GM12878 (cell line): ENCODE measurements at regions not wholly inside any gene's neighbourhood (a gene's known extent, or its start where the extent isn't known, plus 50 kb on each side); places are given as distances from the start of the nearest gene placed in this dataset.

ENCODE experiments used
- ATAC-seq: fragments of 200-7000 bp; cut with Tn5 transposase; 3 replicates; pipeline ENCODE4 v1.9.1; 2020; ENCODE audit warnings: mild to moderate bottlenecking, moderate library complexity
- BruUV-seq: library from RNA; stranded (reverse); fragments of 400-500 nt; replicated peaks from 2 replicates; lab custom pipeline; 2021; lab: Mats Ljungman, UMichigan
- CTCF ChIA-PET: fragments of 300-600 bp; sonication (Branson Sonifier 250); formaldehyde crosslinking; extraction: SDS; loops from one replicate; lab custom pipeline; 2021; ENCODE audit warnings: inconsistent platforms; lab: Yijun Ruan, JAX
- POLR2A ChIA-PET: fragments of 350-600 bp; formaldehyde crosslinking; extraction: SDS; loops from one replicate; lab custom pipeline; 2021; ENCODE audit warnings: inconsistent platforms; lab: Charles Lee
- RAD21 ChIA-PET: fragments of 300-600 bp; sonication (Branson Sonifier 250); formaldehyde crosslinking; loops from one replicate; lab custom pipeline; 2023; ENCODE audit warnings: antibody characterized with exemption; ENCODE audit not compliant: unreplicated experiment; lab: Charles Lee
- SMC1A ChIA-PET: fragments of 300-600 bp; sonication (Branson Sonifier 250); formaldehyde crosslinking; loops from one replicate; lab custom pipeline; 2023; ENCODE audit not compliant: unreplicated experiment, uncharacterized antibody; lab: Charles Lee
- DNase-seq: peaks from one replicate; pipeline ENCODE4 v3.0.0-alpha.2; 2011; ENCODE audit warnings: low read depth, low spot score
- FAIRE-seq: peaks from 3 replicates; lab custom pipeline; 2011; peaks lifted over from hg19 to GRCh38; lab: Jason Lieb, UNC
- H2AFZ ChIP-seq: 2 replicates; pipeline ENCODE4 v1.6.0; 2011; ENCODE audit warnings: low read depth, low read length, control low read depth; ENCODE audit not compliant: control insufficient read depth
- H3K27ac ChIP-seq: 2 replicates; pipeline ENCODE4 v1.5.1; 2011; ENCODE audit warnings: control low read depth; ENCODE audit not compliant: control insufficient read depth, insufficient read depth
- H3K27me3 ChIP-seq, 2 experiments: replicated peaks in 1 of 2; 2 replicates each; pipeline versions ENCODE4 v1.6.0 to v1.6.1; 2011; ENCODE audit warnings: low read length in 1 of 2; ENCODE audit not compliant: control insufficient read depth in 2 of 2, insufficient read depth in 2 of 2
- H3K36me3 ChIP-seq, 2 experiments: 2 replicates each; pipeline ENCODE4 v1.5.1; 2011; ENCODE audit warnings: low read length in 1 of 2; ENCODE audit not compliant: control insufficient read depth in 2 of 2, insufficient read depth in 2 of 2
- H3K4me1 ChIP-seq: 2 replicates; pipeline ENCODE4 v1.6.1; 2011; ENCODE audit warnings: mild to moderate bottlenecking, low read length, moderate library complexity, mixed read lengths; ENCODE audit not compliant: control insufficient read depth, insufficient read depth
- H3K4me2 ChIP-seq: 2 replicates; pipeline ENCODE4 v1.6.0; 2011; ENCODE audit warnings: control low read depth; ENCODE audit not compliant: control insufficient read depth, insufficient read depth
- H3K4me3 ChIP-seq: fragments of 200-600 bp; sonication (generic); 2 replicates; pipeline ENCODE4 v1.5.1; 2016
- H3K79me2 ChIP-seq: 2 replicates; pipeline ENCODE4 v1.6.0; 2011; ENCODE audit warnings: low read length; ENCODE audit not compliant: control insufficient read depth, insufficient read depth
- H3K9ac ChIP-seq: 2 replicates; pipeline ENCODE4 v1.8.0; 2011; ENCODE audit warnings: low read length, control low read depth, mixed read lengths; ENCODE audit not compliant: control insufficient read depth, insufficient read depth
- H3K9me3 ChIP-seq: replicated peaks from 3 replicates; pipeline ENCODE4 v1.5.1; 2011; ENCODE audit warnings: mild to moderate bottlenecking, low read length; ENCODE audit not compliant: control insufficient read depth, insufficient read depth
- H4K20me1 ChIP-seq: 2 replicates; pipeline ENCODE4 v1.6.0; 2011; ENCODE audit not compliant: control insufficient read depth, insufficient read depth
- CHD2 ChIP-seq: IDR thresholded peaks from 2 replicates; pipeline ENCODE4 v1.6.1; 2011; ENCODE audit warnings: low read depth, low read length, improper control_type of control experiment, borderline replicate concordance
- EGR1 ChIP-seq, 2 experiments: IDR thresholded peaks; 1 replicate in 1 of 2; 2 replicates in 1 of 2; pipeline ENCODE4 v1.6.1; 2011 to 2012; ENCODE audit warnings: low read depth in 2 of 2, low read length in 2 of 2, borderline replicate concordance in 1 of 2, mild to moderate bottlenecking in 1 of 2, moderate library complexity in 1 of 2
- ELK1 ChIP-seq: IDR thresholded peaks from 2 replicates; pipeline ENCODE4 v1.6.1; 2012; ENCODE audit warnings: low read depth, low read length, improper control_type of control experiment
- ETV6 ChIP-seq, 2 experiments: fragments of 450-650 bp in 1 of 2; IDR thresholded peaks in 1 of 2; conservative IDR thresholded peaks in 1 of 2; 2 replicates each; pipeline ENCODE4 v1.6.1; 2014; ENCODE audit warnings: antibody characterized with exemption in 1 of 2, borderline replicate concordance in 1 of 2, low read depth in 1 of 2, mild to moderate bottlenecking in 1 of 2, moderate library complexity in 1 of 2
- FOXK2 ChIP-seq: fragments of 450-650 bp; IDR thresholded peaks from 2 replicates; pipeline ENCODE4 v1.6.1; 2017; ENCODE audit warnings: mild to moderate bottlenecking, moderate library complexity
- KAT2A ChIP-seq: conservative IDR thresholded peaks from 2 replicates; pipeline ENCODE4 v1.6.1; 2011; ENCODE audit warnings: low read depth, low read length; ENCODE audit not compliant: control insufficient read depth
- LARP7 ChIP-seq: fragments of 450-650 bp; IDR thresholded peaks from 2 replicates; pipeline ENCODE4 v1.6.1; 2017; ENCODE audit warnings: mild to moderate bottlenecking
- NFIC ChIP-seq: IDR thresholded peaks from 2 replicates; pipeline ENCODE4 v1.6.1; 2012; ENCODE audit warnings: low read depth, mild to moderate bottlenecking, inconsistent platforms, low read length, moderate library complexity
- NFXL1 ChIP-seq: fragments of 450-650 bp; IDR thresholded peaks from 2 replicates; pipeline ENCODE4 v1.6.1; 2017; ENCODE audit warnings: antibody characterized with exemption, mild to moderate bottlenecking, borderline replicate concordance
- POLR2AphosphoS2 ChIP-seq: IDR thresholded peaks from 2 replicates; pipeline ENCODE4 v1.6.1; 2011; ENCODE audit warnings: low read depth, mild to moderate bottlenecking, low read length, improper control_type of control experiment, moderate library complexity
- RCOR1 ChIP-seq: conservative IDR thresholded peaks from 2 replicates; pipeline ENCODE4 v1.6.1; 2012; ENCODE audit warnings: low read depth, low read length, improper control_type of control experiment
- SRF ChIP-seq, 2 experiments: IDR thresholded peaks; 2 replicates each; pipeline ENCODE4 v1.6.1; 2011; ENCODE audit warnings: low read depth in 2 of 2, low read length in 2 of 2, mild to moderate bottlenecking in 1 of 2, moderate library complexity in 1 of 2
- ZBTB33 ChIP-seq: fragments of 450-650 bp; IDR thresholded peaks from 2 replicates; pipeline ENCODE4 v1.6.1; 2017; ENCODE audit warnings: mild to moderate bottlenecking
- ZNF207 ChIP-seq: fragments of 450-650 bp; IDR thresholded peaks from 2 replicates; pipeline ENCODE4 v1.6.1; 2014; ENCODE audit warnings: antibody characterized with exemption, mild to moderate bottlenecking, borderline replicate concordance
- ZNF217 ChIP-seq: fragments of 450-650 bp; IDR thresholded peaks from 2 replicates; pipeline ENCODE4 v1.6.1; 2017; ENCODE audit warnings: antibody characterized with exemption, mild to moderate bottlenecking
- WGBS: methylation state at CpG from one replicate; pipeline ENCODE4 v1.1.6; 2016; ENCODE audit warnings: low lambda C conversion rate; ENCODE audit not compliant: insufficient replicate concordance, insufficient coverage; ENCODE audit errors: missing lambda C conversion rate; 5-methylcytosine and 5-hydroxymethylcytosine counted together
- in situ Hi-C: fragments of 300-500 bp; cut with MboI; formaldehyde crosslinking; loops from 9 replicates; pipeline ENCODE4 v1.14.3; 2018; ENCODE audit warnings: mixed read lengths
- intact Hi-C: fragments of 100-400 bp; cut with micrococcal nuclease; formaldehyde crosslinking; loops from one replicate; pipeline ENCODE4 v1.14.2; 2022; ENCODE audit not compliant: unreplicated experiment
- TF ChIP-seq, protein P1 (sequence below): fragments of 450-650 bp; IDR thresholded peaks from 2 replicates; pipeline ENCODE4 v1.6.1; 2017; ENCODE audit warnings: mild to moderate bottlenecking, moderate library complexity

DNA sequence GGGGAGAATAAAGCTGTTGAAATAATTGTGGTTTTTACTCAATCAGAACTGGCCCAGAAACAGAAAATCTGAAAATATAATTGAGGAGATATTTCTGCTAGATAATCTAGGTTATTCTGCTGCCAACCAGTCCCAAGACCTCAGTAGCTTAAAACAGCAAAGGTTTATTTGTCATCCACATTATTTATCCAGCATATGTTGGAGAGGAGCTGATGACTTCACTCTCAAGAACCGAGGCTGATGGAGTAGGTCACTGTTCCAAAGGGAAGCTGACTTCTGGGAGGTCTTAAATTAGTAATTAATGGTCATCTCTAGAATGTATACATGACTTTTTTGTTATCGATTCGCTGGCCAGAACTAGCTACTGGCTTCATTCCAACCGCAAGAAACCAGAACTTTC is 124.8 kb upstream of the CTNNA2 start:
- CTCF ChIA-PET = no interaction called here
- Histone ChIP-seq H3K27ac (no peak overlapping the region), H2AFZ (no peak overlapping the region), H3K36me3 (no peaks in the 10 kb centered on the region), H3K4me1 (no peaks in the 10 kb centered on the region), H3K4me2 (no peak overlapping the region), H3K9me3 (no peaks in the 10 kb centered on the region), H4K20me1 (no peaks in the 10 kb centered on the region), H3K27me3 (no peaks in the 10 kb centered on the region), H3K9ac (no peak overlapping the region), H3K4me3 (no peak overlapping the region), H3K79me2 (no peaks in the 10 kb centered on the region)
- FAIRE-seq (no peak), ATAC-seq (no peak), DNase-seq (no peak)
- no TSS peak for BruUV-seq
- WGBS = 24% methylated on average over 4 of the region's 4 CpGs
- RAD21 ChIA-PET = no interaction called here
- SMC1A ChIA-PET = no interaction called here
- intact Hi-C loops (no loop called here), in situ Hi-C loops (no loop called here)
- POLR2A ChIA-PET = no interaction called here
- TF ChIP-seq NFIC = no peak
- no peak for TF ChIP-seq FOXK2
- TF ChIP-seq LARP7 = no peak
- no peak for TF ChIP-seq NFXL1
- no peak for TF ChIP-seq KAT2A
- TF ChIP-seq ZNF217 = no peak
- no peak for TF ChIP-seq SRF (IDR thresholded peaks at IDR 0.05; ENCODE audit: low read depth in 2 of 2, low read length in 2 of 2)
- TF ChIP-seq, protein P1, sequence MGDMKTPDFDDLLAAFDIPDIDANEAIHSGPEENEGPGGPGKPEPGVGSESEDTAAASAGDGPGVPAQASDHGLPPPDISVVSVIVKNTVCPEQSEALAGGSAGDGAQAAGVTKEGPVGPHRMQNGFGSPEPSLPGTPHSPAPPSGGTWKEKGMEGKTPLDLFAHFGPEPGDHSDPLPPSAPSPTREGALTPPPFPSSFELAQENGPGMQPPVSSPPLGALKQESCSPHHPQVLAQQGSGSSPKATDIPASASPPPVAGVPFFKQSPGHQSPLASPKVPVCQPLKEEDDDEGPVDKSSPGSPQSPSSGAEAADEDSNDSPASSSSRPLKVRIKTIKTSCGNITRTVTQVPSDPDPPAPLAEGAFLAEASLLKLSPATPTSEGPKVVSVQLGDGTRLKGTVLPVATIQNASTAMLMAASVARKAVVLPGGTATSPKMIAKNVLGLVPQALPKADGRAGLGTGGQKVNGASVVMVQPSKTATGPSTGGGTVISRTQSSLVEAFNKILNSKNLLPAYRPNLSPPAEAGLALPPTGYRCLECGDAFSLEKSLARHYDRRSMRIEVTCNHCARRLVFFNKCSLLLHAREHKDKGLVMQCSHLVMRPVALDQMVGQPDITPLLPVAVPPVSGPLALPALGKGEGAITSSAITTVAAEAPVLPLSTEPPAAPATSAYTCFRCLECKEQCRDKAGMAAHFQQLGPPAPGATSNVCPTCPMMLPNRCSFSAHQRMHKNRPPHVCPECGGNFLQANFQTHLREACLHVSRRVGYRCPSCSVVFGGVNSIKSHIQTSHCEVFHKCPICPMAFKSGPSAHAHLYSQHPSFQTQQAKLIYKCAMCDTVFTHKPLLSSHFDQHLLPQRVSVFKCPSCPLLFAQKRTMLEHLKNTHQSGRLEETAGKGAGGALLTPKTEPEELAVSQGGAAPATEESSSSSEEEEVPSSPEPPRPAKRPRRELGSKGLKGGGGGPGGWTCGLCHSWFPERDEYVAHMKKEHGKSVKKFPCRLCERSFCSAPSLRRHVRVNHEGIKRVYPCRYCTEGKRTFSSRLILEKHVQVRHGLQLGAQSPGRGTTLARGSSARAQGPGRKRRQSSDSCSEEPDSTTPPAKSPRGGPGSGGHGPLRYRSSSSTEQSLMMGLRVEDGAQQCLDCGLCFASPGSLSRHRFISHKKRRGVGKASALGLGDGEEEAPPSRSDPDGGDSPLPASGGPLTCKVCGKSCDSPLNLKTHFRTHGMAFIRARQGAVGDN = no peak
- no peak for TF ChIP-seq ETV6 (conservative IDR thresholded peaks at IDR 0.05 in 1 of 2, IDR thresholded peaks at IDR 0.05 in 1 of 2; ENCODE audit: borderline replicate concordance in 1 of 2, low read depth in 1 of 2)
- TF ChIP-seq CHD2 = no peak
- TF ChIP-seq POLR2AphosphoS2 = no peak
- TF ChIP-seq ZNF207 = no peak
- TF ChIP-seq ZBTB33 = no peak
- TF ChIP-seq ELK1 = no peak
- TF ChIP-seq EGR1 (IDR thresholded peaks at IDR 0.05; ENCODE audit: borderline replicate concordance in 1 of 2, low read depth in 2 of 2, low read length in 2 of 2) = no peak
- no peak for TF ChIP-seq RCOR1
